Astrocyte (in vitro differentiated cells and primary cell): ENCODE measurements at regions not wholly inside any gene's neighbourhood (a gene's known extent, or its start where the extent isn't known, plus 50 kb on each side); places are given as distances from the start of the nearest gene placed in this dataset.

Experiments used
- CTCF ChIP-seq: IDR thresholded peaks from 2 replicates; pipeline ENCODE4 v1.5.1; 2011; ENCODE audit warnings: low read depth, mild to moderate bottlenecking, inconsistent platforms, low read length, moderate library complexity; ENCODE audit not compliant: insufficient read depth
- EZH2 ChIP-seq: IDR thresholded peaks from 2 replicates; pipeline ENCODE4 v1.6.1; 2012; ENCODE audit warnings: mild to moderate bottlenecking, low read length, inconsistent platforms; ENCODE audit not compliant: insufficient read depth

GRCh38 chr5:152255411-152255810, 149.7 kb downstream of the NMUR2 start:
- TF ChIP-seq CTCF (no peak), EZH2 (no peak)
